ENCODE measurements at regions not wholly inside any gene's neighbourhood (a gene's known extent, or its start where the extent isn't known, plus 50 kb on each side); places are given as distances from the start of the nearest gene placed in this dataset.

- no peaks in the 10 kb centered on the region for H3K36me3 Mint-ChIP-seq (ENCODE audit: low read depth)
- DNase-seq = no peak
- H3K4me1 Mint-ChIP-seq = peaks cover 9% of the 10 kb centered on the region
- H3K27me3 Mint-ChIP-seq = peaks cover 51% of the 10 kb centered on the region
- H3K27ac Mint-ChIP-seq = no peak overlapping the region
- no peak overlapping the region for H3K4me3 Mint-ChIP-seq
- ChIA-PET CTCF (no interaction called here), POLR2A (no interaction called here)
- H3K9me3 Mint-ChIP-seq = no peaks in the 10 kb centered on the region
These were observed 50.7 kb upstream of the ACOT11 start for GRCh38 chr1:54497338-54497737.

GRCh38 chr1:54495954-54496353 lies 52.1 kb upstream of the ACOT11 start:
- POLR2A ChIA-PET = no interaction called here
- no peaks in the 10 kb centered on the region for H3K36me3 Mint-ChIP-seq (ENCODE audit: low read depth)

GRCh38 chr1:54493608-54494007 lies 54.4 kb upstream of the ACOT11 start:
- no peak overlapping the region for H3K27ac Mint-ChIP-seq
- CTCF ChIA-PET = no interaction called here
- no peak for DNase-seq
- peaks cover 13% of the 10 kb centered on the region for H3K4me1 Mint-ChIP-seq
- no peak overlapping the region for H3K4me3 Mint-ChIP-seq
- no peaks in the 10 kb centered on the region for H3K36me3 Mint-ChIP-seq (ENCODE audit: low read depth)
- peaks cover 40% of the 10 kb centered on the region for H3K27me3 Mint-ChIP-seq
- no peaks in the 10 kb centered on the region for H3K9me3 Mint-ChIP-seq
- POLR2A ChIA-PET = no interaction called here

More at GRCh38 chr1:54495954-54496353, 52.1 kb upstream of the ACOT11 start:
- H3K27ac Mint-ChIP-seq = no peak overlapping the region
- peaks cover 49% of the 10 kb centered on the region for H3K27me3 Mint-ChIP-seq
- H3K9me3 Mint-ChIP-seq = no peaks in the 10 kb centered on the region
- CTCF ChIA-PET = no interaction called here
- H3K4me3 Mint-ChIP-seq = no peak overlapping the region
- H3K4me1 Mint-ChIP-seq = peaks cover 9% of the 10 kb centered on the region
- DNase-seq = no peak

- no peak for DNase-seq
- H3K27me3 Mint-ChIP-seq = peaks cover 35% of the 10 kb centered on the region
These were observed 57.4 kb upstream of the ACOT11 start for GRCh38 chr1:54490361-54491248.

GRCh38 chr1:54489627-54490250 lies 58.3 kb upstream of the ACOT11 start:
- Mint-ChIP-seq H3K27me3 (peaks cover 38% of the 10 kb centered on the region), H3K9me3 (no peaks in the 10 kb centered on the region), H3K27ac (no peak overlapping the region), H3K4me3 (peak overlapping the region; percentile 81), H3K4me1 (peaks cover 42% of the 10 kb centered on the region), H3K36me3 (ENCODE audit: low read depth) (no peaks in the 10 kb centered on the region)
- POLR2A ChIA-PET = interaction anchor here (0.6 to 6.3 kb wide), 10 partner anchors 10 to 436 kb away, joined by 3 to 60 read pairs (median 6); partner anchors contain the start of genes CYB5RL, MRPL37, SSBP3 and TCEANC2
- CTCF ChIA-PET = interaction anchor here (0.5 to 5.2 kb wide), 40 partner anchors 10 to 531 kb away, joined by 3 to 104 read pairs (median 5); partner anchors contain the start of genes CYB5RL, MRPL37, SSBP3 and TCEANC2
- no peak for DNase-seq

More at GRCh38 chr1:54490361-54491248, 57.4 kb upstream of the ACOT11 start:
- H3K36me3 Mint-ChIP-seq (ENCODE audit: low read depth) = no peaks in the 10 kb centered on the region
- H3K9me3 Mint-ChIP-seq = no peaks in the 10 kb centered on the region
- peaks cover 36% of the 10 kb centered on the region for H3K4me1 Mint-ChIP-seq
- H3K27ac Mint-ChIP-seq = no peak overlapping the region
- CTCF ChIA-PET = interaction anchor here (1.3 to 2.2 kb wide), 6 partner anchors 73 to 421 kb away, joined by 3 to 18 read pairs (median 4); no protein-coding TSS in a partner anchor
- H3K4me3 Mint-ChIP-seq = no peak overlapping the region
- POLR2A ChIA-PET = interaction anchor here (6.3 kb wide), 1 partner anchor 84 kb away, joined by 60 read pairs; the partner anchor contains the start of gene SSBP3

- ChIA-PET POLR2A (interaction anchor here (0.6 to 6.3 kb wide), 10 partner anchors 9 to 435 kb away, joined by 3 to 60 read pairs (median 6); partner anchors contain the start of genes CYB5RL, MRPL37, SSBP3 and TCEANC2), CTCF (interaction anchor here (0.5 to 5.2 kb wide), 46 partner anchors 10 to 530 kb away, joined by 3 to 104 read pairs (median 4); partner anchors contain the start of genes CYB5RL, MRPL37, SSBP3 and TCEANC2)
- H3K9me3 Mint-ChIP-seq = no peaks in the 10 kb centered on the region
- H3K36me3 Mint-ChIP-seq (ENCODE audit: low read depth) = no peaks in the 10 kb centered on the region
- peak overlapping the region; percentile 81 for H3K4me3 Mint-ChIP-seq
- peaks cover 41% of the 10 kb centered on the region for H3K27me3 Mint-ChIP-seq
- H3K27ac Mint-ChIP-seq = peak overlapping the region; percentile 61
- H3K4me1 Mint-ChIP-seq = peaks cover 47% of the 10 kb centered on the region
- peak; percentile 70 for DNase-seq
These were observed 59.0 kb upstream of the ACOT11 start for GRCh38 chr1:54488779-54489626.

- peaks cover 52% of the 10 kb centered on the region for H3K4me1 Mint-ChIP-seq
- no peaks in the 10 kb centered on the region for H3K9me3 Mint-ChIP-seq
- peaks cover 42% of the 10 kb centered on the region for H3K27me3 Mint-ChIP-seq
- peak; percentile 79 for DNase-seq
- ChIA-PET CTCF (interaction anchor here (0.6 to 5.2 kb wide), 14 partner anchors 11 to 416 kb away, joined by 3 to 104 read pairs (median 6); partner anchors contain the start of genes CYB5RL, MRPL37 and SSBP3), POLR2A (interaction anchor here (0.8 to 6.3 kb wide), 6 partner anchors 9 to 434 kb away, joined by 3 to 60 read pairs (median 6); partner anchors contain the start of genes CYB5RL, MRPL37, SSBP3 and TCEANC2)
- peak overlapping the region; percentile 69 for H3K27ac Mint-ChIP-seq
- no peaks in the 10 kb centered on the region for H3K36me3 Mint-ChIP-seq (ENCODE audit: low read depth)
- H3K4me3 Mint-ChIP-seq = peak overlapping the region; percentile 81
These were observed 59.8 kb upstream of the ACOT11 start for GRCh38 chr1:54488065-54488750.

GRCh38 chr1:54487571-54488050 lies 60.4 kb upstream of the ACOT11 start:
- H3K4me1 Mint-ChIP-seq = peaks cover 52% of the 10 kb centered on the region
- no peaks in the 10 kb centered on the region for H3K36me3 Mint-ChIP-seq (ENCODE audit: low read depth)
- ChIA-PET POLR2A (interaction anchor here (0.6 to 6.3 kb wide), 6 partner anchors 8 to 107 kb away, joined by 3 to 60 read pairs (median 4); partner anchors contain the start of gene SSBP3), CTCF (interaction anchor here (0.6 to 5.2 kb wide), 6 partner anchors 11 to 415 kb away, joined by 3 to 104 read pairs (median 4); partner anchors contain the start of gene SSBP3)
- H3K27ac Mint-ChIP-seq = peak overlapping the region; percentile 47
- DNase-seq = no peak
- no peaks in the 10 kb centered on the region for H3K9me3 Mint-ChIP-seq
- H3K4me3 Mint-ChIP-seq = peak overlapping the region; percentile 72
- peaks cover 42% of the 10 kb centered on the region for H3K27me3 Mint-ChIP-seq

- Mint-ChIP-seq H3K9me3 (no peaks in the 10 kb centered on the region), H3K4me1 (peaks cover 54% of the 10 kb centered on the region), H3K4me3 (no peak overlapping the region), H3K36me3 (ENCODE audit: low read depth) (no peaks in the 10 kb centered on the region), H3K27me3 (peaks cover 42% of the 10 kb centered on the region), H3K27ac (peak overlapping the region; percentile 24)
- DNase-seq = no peak
- POLR2A ChIA-PET = interaction anchor here (0.9 to 6.3 kb wide), 3 partner anchors 9 to 80 kb away, joined by 3 to 60 read pairs (median 5); partner anchors contain the start of gene SSBP3
- CTCF ChIA-PET = interaction anchor here (0.9 to 5.2 kb wide), 9 partner anchors 13 to 414 kb away, joined by 3 to 104 read pairs (median 3); partner anchors contain the start of gene SSBP3
These were observed 61.1 kb upstream of the ACOT11 start for GRCh38 chr1:54486907-54487306.

- Mint-ChIP-seq H3K4me3 (no peak overlapping the region), H3K9me3 (no peaks in the 10 kb centered on the region), H3K27me3 (peaks cover 34% of the 10 kb centered on the region), H3K36me3 (ENCODE audit: low read depth) (no peaks in the 10 kb centered on the region), H3K4me1 (peaks cover 64% of the 10 kb centered on the region), H3K27ac (no peak overlapping the region)
- POLR2A ChIA-PET = interaction anchor here (6.3 kb wide), 1 partner anchor 79 kb away, joined by 60 read pairs; the partner anchor contains the start of gene SSBP3
- no peak for DNase-seq
- CTCF ChIA-PET = interaction anchor here (5.2 kb wide), 1 partner anchor 81 kb away, joined by 104 read pairs; the partner anchor contains the start of gene SSBP3
These were observed 62.6 kb upstream of the ACOT11 start for GRCh38 chr1:54485416-54485815.

GRCh38 chr1:54483875-54484437 lies 64.1 kb upstream of the ACOT11 start:
- Mint-ChIP-seq H3K4me3 (no peak overlapping the region), H3K9me3 (no peaks in the 10 kb centered on the region), H3K27me3 (peaks cover 36% of the 10 kb centered on the region), H3K36me3 (ENCODE audit: low read depth) (no peaks in the 10 kb centered on the region), H3K27ac (no peak overlapping the region), H3K4me1 (peaks cover 72% of the 10 kb centered on the region)
- ChIA-PET CTCF (interaction anchor here (1.2 kb wide), 1 partner anchor 15 kb away, joined by 3 read pairs; no protein-coding TSS in a partner anchor), POLR2A (no interaction called here)
- no peak for DNase-seq

All from activated CD4-positive, alpha-beta memory T cell treated with anti-CD3 and anti-CD28 coated beads, Interleukin-2, amount 10 ng/mL, durations not matched to agents 7 days and 5 days (primary cell).